Stimulated activated CD4-positive, alpha-beta T cell treated with anti-CD3 and anti-CD28 coated beads, Interleukin-2, amount 100 ng/mL, for 24 hours (primary cell): ENCODE measurements at regions not wholly inside any gene's neighbourhood (a gene's known extent, or its start where the extent isn't known, plus 50 kb on each side); places are given as distances from the start of the nearest gene placed in this dataset.
"Not testable (repeated sequence)": the region's sequence is repeated elsewhere in the genome, so short reads cannot be mapped to it uniquely, and the experiment has no call there.

Experiments
- DNase-seq, 2 donors: peaks; one replicate each; pipeline ENCODE4 v3.0.0-alpha.2; 2020

DNA sequence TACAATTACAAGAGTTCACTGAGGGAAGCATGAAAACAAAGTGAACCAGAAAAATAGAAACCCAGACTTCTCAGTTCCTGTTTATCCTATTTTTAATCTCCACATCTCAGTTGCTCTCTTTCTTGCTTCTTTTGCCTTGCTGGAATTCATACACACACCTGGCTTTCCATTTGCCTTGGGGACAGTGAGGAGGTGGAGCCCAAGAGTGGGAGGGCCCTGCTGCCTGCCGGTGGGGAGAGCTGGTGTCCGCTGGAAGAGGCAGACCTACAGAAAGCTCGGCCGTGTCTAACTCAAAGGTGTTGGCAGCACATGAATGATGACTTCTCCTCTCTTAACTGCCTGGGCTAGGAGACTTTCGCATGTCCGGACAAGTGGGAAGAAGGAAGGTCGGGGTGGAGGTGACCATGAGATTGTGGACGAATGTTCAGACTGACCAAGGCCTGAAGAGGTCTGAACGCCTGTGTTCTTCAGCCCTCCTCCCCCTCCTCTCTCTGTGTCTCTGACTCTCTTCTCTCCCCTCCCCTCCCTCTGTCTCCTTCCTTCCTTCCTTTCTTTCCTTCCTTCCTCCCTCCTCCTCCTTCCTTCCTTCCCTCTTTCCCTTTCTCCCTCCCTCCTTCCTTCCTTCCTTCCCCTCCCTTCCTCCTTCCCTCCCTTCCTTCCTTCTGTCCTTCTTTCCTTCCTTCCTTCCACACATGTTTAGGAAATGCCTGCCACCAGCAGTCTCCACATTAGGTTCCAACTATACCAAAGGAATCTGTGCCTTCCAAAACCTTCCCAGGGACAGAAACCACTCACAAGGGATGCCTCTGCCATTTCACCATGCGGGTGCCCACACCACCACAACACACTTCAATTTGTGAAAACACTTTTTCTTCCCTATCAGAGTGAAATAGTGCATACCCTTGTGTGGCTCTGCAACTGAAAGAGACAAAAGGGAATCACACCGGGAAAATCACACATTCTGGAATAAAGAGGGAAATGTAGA lies 157.3 kb upstream of the RUNX1 start:
- no peak for DNase-seq

DNA sequence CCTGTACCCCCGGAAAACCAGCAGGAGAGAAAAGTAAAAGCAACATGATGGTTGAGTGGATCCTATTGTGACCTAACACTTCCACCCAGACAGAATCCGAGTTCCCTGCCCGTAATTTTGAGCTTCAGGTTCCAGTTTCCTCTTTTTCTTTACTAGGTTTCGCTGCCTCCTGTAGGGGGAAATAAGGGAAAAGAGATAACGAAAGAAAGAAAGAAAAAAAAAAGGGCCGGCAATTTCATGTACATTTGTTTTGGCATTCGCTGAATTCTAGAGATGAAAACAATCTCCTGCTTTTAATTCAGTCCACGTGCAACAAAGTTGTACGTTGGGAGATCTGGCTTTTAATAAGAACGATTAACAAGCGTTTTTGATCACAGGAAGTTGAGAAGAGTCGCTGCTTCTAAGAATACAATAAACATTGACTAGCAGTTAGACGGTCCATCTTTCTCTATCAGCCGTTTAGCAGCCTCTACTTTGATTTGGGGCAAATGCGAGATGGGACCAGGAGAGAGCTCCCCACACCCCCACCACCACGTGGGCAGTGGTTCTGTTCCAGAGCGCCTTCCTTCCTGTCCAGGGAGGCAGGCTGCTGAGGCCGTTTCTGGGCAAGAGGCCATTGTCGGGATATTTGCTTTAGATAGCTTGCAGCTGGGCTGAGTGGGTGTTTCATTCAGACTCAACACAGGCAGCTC lies 155.9 kb upstream of the RUNX1 start:
- peak in 1 of 2 donors; percentile 31 for DNase-seq

DNA sequence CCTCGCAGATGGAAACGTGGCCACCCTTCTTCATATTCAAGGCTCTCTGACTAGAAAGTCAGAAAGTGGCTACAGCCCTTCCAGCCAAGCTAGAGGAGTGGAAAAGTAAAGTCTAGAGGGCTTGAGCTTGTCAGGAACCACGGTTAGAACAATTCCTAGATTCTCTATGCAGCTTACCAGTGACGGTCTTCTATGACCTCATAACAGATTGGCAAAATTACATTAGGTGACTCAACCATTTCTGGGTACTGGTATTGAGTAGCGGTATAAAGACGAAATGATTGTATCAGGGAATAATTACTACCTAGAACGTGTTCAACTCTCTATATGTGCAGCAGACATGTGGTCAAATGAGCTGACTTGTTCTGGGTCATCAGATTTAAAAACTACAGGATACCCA lies 155.0 kb upstream of the RUNX1 start:
- no peak for DNase-seq

DNA sequence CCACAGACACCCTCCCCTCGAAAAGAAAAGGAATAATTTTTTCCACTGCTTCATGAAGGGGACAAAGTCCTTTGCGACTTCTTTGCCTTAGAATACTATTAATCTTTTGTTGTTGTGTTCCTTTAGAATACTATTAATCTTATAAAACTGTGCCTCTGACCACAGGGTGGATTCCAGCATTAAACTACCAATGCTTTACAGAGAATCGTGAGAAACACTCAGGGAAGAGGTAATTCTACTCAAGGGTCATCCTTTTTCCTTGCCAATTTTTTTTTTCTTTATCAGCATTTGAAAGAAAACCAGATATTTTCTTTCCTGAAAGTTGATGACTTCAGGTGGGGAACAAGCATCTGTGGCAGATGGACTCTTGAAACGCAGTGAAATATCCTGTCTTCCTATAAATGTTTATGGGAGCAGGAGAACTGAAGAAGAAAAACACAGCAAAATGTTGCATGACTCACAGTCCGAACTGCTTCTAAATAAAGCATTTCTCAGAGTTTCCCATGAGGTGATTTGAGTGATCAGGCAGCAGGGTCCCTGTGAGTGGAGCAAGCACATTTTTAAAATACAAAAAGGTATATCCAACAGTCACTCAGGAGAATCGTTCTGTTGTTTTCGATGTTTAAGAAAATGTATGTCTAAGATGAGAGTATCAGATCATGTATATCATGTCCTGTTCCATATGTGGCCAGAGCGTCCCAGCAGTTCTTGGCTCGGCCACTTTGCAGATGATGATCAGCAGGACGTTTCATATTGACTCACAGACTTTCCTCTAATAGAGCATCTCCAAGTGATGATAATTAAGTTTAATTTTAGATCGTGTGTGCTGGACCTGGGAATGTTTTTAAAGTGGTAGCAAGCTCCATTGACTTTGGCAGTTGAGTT lies 154.2 kb upstream of the RUNX1 start:
- DNase-seq: no peak

DNA sequence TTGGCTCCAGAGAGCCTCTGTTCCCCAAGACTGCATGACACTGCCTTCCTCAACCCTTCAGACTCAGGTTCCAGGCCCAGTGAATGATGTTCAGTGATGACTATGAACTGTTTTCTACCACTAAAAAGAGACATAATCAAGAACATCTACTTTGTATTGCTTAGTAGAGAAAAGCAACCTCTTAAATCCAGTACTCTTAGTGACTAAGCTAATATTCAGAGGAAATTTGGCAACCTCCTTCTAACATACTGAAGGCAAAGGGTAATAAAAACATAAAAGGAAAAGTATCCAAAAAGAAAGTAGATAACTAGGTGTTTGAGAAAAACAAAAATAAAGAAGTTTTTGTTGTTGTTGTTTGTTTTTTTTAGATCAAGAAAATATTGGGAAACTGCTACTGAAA lies 153.3 kb upstream of the RUNX1 start:
- DNase-seq: no peak

DNA sequence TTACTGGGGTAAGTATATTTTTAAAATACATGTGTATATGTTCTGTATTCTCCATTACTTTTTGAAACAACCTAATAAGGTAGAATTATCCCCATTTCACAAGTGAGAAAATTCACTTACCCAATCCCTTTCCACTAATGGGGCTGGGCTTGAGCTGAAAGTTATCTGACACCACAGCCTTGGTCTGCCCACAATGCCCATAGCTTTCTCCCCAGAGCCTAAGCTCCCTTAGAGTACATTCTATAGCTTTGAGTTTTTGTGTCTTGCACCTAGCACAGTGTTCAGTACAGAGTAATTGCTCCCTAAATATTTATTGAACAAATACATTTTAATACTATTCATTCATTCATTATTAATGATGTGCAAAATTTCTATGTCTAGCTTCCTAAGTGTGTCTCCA lies 152.7 kb upstream of the RUNX1 start:
- no peak for DNase-seq

DNA sequence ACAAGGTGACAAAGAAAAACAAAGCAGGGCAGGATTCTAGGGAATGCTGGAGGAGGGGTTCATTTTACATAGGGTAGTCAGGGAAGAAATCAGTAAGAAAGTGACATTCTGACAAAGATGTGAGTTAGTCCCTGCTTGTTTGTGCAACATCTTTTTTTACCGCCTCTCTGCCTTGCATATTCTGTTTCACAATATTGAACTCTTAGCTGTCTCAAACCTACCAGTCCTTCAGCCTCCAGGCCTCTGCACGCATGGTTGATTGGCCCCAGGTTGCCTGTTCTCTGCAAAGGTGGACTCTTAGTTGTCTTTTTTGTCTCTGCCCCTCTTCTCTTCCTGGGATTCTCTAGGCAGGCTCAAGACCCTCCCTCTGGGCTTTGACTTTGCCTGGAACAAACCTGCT lies 152.2 kb upstream of the RUNX1 start:
- DNase-seq: no peak

DNA sequence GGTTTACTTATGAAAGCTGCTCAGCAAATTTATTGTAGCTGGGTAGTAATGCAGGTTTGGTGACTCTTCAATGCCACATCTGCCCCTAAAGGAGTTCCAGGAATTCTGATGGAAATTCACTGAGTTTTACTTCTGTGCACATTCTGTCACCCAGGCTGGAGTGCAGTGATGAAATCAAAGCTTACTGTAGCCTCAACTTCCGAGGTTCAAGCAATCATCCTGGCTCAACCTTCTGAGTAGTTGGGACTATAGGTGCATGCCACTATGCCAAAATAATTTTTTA lies 150.6 kb upstream of the RUNX1 start:
- no peak for DNase-seq

DNA sequence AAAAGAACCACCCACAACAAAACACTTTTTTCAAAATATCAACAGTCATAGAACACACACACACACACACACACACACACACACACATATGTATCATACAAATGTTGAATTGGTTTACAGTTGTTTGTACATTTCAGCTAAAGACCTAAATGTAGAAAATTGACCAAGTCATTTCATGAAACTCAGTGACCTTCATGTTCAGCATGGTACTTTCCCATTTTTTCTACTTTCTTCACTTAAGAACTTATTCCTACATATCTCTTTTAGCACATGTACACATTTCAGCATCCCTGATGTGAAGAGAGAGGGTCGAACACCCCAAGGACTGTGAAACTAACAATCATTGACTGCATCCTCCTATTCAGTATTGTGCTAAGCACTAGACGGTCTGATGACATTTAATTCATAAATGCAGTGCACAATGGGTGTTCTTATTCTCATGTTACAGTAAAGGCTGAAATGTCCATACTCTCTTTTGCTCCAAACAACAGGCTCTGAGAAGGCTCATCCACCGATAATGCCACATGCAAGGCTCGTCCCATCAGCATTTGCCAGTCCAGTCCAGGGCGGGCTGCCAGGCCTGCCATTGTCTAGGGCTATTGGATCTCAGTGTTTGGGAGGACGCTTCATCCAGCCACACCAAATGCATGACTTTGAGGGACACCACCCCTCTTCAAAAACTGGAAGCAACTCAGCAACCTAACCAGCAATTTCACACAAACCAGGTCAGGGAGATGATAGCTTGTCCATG lies 150.1 kb upstream of the RUNX1 start:
- no peak for DNase-seq

DNA sequence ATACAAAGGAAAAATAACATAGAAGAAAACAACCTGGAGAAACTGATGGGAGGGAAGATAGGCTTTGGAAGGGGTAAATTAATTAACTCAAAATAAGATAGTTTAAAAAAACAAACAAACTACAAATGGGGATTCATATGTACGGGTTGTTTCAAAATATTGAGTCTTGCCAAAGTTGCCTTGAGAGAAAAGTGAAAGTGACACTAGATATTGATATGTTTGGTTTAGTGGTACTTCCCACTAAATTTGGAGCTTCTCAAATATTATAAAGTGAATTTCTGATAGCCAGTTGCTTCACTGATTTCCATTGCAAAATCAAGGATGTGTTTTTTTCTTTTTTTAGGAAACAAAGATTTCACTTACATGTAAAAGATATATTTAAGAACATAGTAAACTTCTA lies 149.5 kb upstream of the RUNX1 start:
- DNase-seq: no peak

DNA sequence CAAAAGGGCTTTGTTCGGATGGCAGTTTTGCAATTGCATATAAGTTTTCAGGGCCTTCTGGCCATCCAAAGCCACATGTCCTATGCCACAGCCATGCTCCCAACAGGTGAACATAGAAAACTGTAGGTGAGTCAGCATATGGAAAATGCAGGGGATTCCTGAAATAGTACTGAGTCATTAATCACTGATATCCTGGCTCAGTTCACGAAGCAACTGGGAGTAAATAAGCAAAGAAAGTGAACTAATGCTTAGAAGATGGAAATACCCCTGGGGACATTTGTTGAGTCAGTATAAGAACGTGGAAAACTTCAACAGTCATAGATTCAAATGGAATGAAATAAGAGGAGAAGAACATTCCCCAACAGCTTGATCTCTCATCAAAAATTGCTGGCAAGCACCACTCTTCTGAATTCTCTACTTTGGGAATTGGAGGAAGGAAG lies 148.9 kb upstream of the RUNX1 start:
- no peak for DNase-seq

DNA sequence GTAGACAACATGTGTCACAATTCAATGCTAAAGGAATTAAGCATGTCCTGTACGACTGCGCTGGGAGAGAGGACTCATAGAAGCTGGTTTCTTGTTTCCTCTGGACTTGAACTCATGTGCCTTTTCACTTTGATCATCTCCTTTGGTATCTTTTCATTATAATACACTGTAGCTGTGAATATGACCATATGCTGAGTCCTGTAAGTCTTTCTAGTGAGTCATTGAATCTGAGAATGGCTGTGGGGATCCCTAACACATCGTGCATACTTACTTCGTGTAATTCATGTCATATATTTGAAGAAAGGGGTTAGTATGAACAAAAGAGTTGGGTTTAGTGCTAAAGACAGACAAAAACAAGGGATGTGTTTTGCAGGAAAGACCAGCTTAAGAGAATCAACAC lies 148.1 kb upstream of the RUNX1 start:
- no peak for DNase-seq

DNA sequence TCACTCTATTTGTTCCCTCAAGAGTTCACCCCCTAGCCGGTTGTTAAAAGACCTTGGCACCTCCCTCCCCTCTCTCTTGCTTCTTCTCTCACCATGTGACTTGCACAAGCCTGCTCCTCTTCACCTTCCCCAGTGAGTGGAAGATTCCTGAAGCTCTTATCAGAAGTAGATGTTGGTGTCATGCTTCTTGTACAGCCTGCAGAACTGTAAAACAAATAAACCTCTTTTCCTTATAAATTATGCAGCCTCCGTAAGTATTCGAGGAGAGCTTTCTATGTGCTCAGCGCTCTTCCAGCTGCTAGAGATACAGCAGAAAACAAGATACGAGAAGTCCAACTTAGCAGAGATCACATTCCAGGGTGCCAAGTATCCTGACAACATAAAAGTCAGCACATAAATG lies 147.0 kb upstream of the RUNX1 start:
- no peak for DNase-seq

DNA sequence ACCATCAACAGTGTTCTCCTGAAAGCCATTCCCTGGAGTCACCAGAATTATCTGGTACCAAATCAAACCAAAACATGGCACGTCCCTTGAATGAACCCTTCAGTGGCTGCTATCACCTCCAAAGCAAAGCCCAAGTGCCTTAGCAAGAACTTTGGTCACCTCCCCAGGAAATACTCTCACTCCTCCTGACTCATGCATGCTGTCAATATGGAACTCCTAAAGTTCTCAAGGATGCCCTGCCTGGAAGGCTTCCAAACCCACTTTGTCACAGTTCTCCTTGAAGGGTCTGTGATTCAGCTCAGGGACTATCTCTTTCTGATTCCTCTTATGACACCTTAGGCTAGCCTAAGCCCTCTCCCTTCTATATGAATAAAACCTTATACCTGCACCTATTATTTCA lies 146.1 kb upstream of the RUNX1 start:
- no peak for DNase-seq

DNA sequence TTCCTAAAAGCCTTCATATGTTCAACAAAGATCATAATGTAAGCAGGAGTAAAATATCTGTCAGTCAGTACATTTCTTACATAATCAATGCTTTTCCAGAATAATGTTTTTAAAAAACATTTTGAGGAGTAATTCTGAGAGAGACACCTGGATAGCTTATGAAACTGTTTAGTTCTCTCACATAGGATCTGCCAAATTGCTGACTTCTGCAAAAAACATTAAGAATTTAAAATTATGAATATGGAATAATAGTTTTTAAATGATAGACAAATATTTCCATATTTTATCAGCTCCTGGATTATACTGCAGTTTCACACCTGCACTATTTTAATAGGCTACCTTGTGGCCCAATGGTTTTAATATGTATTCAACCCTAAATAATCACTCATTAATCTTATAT lies 142.7 kb upstream of the RUNX1 start:
- no peak for DNase-seq

DNA sequence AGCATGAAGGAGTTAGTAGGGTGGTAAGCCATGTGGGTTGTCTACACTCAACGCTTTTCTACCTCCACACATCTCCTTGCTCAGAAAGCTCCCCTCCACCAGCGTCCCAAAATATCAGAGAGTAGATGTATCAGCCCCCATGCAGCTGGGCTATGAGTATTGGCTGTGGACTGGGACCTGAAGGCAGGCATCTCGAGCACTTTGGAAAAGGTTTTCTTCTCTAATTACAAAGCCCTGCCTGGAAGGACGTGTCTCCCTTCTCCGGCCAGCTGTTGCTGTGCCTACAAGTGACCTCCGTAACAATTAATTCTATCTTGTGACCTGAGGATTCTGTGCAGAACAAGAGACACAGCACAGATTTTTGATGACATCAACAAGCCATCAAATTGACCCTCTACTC lies 142.0 kb upstream of the RUNX1 start:
- no peak for DNase-seq

DNA sequence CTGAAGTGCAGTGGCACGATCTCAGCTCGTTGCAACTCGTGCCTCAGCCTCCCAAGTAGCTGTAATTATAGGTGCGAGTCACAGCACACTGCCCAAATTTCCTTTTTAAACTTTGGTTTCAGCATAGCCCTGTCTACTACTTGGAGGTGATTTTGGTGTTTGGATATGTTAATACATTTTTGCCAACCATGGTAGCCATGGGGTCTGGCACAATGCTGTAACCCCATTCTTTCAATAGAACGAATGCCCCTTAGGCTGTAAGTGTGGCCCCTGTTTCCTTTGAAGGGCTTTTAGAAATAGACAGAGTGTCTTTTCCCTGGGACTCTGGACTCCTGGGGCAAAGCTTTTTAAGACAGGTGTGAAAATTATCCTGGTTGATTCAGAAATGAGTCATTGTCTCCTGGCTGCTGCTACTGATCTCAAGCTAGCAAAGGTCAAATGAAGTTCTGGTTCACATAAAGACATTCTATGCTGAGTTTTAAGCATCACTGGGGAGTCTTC lies 141.1 kb upstream of the RUNX1 start:
- DNase-seq: no peak

DNA sequence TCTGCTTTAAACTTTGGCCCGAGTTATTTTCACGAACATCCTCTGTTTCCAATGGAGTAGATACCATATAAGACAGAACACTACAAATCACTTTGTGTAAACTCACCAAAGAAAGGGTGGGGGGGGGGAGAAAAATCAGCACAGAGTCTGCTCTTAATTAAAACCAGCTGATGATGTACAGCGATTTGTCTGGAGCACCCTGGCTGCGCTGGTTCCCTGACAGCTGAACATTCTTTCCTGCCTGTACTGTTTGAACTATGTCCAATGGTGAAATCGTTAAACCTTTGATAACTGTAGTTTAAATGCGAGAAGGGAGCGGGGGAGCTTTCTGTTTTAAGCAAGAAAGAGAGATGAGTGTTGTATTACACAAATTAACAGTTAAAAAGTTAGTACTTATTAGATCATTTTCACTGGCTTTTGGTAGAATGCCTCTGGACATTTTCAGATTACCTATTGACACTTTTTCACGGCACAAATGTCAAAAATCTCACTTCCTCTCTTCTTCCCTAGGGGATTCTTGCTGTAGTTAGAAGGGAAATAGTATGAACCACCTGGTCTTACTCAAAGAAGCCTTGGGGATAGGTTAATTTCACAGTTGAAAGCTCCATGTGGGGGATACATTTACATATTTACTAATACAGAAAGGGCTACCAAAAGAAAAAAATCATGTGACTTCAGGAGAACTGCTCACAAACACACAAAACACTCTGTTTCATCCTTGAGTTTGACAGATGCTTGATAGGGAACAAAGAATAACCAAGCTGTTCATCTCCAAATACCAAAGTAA lies 140.2 kb upstream of the RUNX1 start:
- no peak for DNase-seq

DNA sequence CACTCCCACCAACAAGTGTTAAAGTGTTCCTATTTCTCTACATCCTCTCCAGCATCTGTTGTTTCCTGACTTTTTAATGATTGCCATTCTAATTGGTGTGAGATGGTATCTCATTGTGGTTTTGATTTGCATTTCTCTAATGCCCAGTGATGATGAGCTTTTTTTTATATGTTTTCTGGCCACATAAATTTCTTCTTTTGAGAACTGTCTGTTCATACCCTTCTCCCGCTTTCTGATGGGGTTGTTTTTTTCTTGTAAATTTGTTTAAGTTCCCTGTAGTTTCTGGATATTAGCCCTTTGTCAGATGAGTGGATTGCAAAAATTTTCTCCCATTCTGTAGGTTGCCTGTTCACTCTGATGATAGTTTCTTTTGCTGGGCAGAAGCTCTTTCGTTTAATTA lies 134.3 kb upstream of the RUNX1 start:
- not testable (repeated sequence) for DNase-seq

DNA sequence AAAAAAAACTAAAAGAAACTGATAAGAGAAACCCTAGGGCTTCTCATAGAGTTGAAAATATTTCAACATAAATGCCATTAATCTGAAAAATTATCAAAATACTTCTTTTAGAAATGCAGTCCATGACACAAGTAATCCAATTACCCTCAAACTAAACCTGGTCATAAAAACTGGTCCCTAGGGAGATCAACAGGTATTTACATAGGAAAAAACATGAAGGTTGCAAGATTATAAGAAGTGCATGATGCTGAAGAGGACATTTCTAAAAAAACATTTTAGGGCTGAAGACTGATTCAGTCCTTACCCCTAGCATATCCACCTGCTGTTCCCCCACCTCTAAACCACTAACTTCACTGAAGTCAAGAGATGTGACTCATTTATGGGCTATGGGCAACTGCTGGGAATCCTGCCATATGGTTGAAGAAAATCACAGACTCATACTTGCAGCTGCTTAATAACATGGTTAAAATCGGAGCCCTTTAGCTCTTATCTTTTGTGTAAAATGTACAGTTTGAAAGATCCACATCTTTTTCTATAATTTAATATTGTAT lies 131.0 kb upstream of the RUNX1 start:
- DNase-seq: no peak

DNA sequence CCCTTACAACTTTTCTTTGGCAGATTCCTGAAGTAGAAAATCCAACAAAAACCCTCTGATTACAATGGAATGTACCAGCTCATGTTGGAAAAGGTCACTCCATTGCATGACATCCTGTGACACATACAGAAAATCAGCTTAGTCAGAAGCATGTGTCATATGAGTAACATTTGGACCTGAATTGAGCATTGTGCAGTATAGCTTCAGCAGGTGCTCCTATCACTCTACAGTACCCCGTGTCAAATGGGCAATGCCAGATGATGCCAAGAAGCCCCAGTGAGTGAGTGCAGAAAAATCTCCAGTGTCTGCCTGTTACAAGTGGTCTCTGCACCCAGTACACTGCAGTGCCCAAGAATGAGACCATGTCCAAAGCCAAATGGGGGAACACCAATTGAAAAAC lies 129.7 kb upstream of the RUNX1 start:
- no peak for DNase-seq
